Activated CD8-positive, alpha-beta memory T cell treated with anti-CD3 and anti-CD28 coated beads, Interleukin-2, amount 50 U/mL, for 1 hour (primary cell): ENCODE measurements at regions not wholly inside any gene's neighbourhood (a gene's known extent, or its start where the extent isn't known, plus 50 kb on each side); places are given as distances from the start of the nearest gene placed in this dataset.
"Not testable (repeated sequence)": the region's sequence is repeated elsewhere in the genome, so short reads cannot be mapped to it uniquely, and the experiment has no call there.

Experiments used
- DNase-seq: peaks from one replicate; pipeline ENCODE4 v3.0.0-alpha.2; 2020; ENCODE audit errors: extremely low read depth

DNA sequence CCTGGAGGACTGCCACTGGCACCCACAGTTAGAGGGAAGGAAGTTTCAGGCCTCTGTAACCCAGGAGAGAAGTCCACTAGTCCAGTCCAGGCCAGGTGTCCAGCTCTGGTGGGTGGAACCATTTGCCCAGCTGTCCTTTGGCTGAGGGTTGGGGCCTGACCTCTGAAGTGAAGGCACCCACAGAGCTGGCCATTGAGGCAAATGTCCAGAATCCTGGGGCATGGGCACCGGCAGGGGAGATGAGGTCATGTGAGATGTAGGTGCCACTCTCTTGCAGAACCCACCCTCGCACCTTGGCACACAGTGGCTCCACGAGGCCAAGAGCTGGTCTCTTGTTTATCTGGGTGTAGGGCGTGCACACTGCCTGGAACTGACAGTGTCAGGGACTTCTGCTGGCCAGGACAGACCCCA lies 162.8 kb downstream of the SMAD6 start:
- DNase-seq, result no peak

- no peak for DNase-seq
Measured at GRCh38 chr15:66865622-66866611, 163.9 kb downstream of the SMAD6 start.

GRCh38 chr15:66866656-66867055 lies 164.6 kb downstream of the SMAD6 start:
- no peak for DNase-seq

GRCh38 chr15:66868918-66869317 lies 166.9 kb downstream of the SMAD6 start:
- DNase-seq, result no peak

- DNase-seq, result no peak
Measured at GRCh38 chr15:66870880-66871388, 168.9 kb downstream of the SMAD6 start.

- no peak for DNase-seq
Measured at GRCh38 chr15:66872405-66872804, 170.4 kb downstream of the SMAD6 start.

DNA sequence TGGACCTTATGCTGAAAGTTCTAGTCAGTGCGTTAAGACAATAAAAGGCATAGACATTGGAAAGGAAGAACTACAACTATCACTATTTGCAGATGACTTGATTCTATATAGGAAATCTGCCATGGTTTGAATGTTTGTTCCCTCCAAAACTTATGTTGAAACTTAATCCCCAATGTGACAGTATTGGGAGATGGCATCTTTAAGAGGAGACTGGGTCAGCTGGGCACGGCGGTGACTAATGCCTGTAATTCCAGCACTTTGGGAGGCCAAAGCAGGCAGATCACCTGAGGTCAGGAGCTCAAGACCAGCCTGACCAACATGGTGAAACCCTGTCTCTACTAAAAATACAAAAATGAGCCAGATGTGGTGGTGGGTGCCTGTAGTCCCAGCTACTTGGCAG lies 171.3 kb downstream of the SMAD6 start:
- not testable (repeated sequence) for DNase-seq

DNA sequence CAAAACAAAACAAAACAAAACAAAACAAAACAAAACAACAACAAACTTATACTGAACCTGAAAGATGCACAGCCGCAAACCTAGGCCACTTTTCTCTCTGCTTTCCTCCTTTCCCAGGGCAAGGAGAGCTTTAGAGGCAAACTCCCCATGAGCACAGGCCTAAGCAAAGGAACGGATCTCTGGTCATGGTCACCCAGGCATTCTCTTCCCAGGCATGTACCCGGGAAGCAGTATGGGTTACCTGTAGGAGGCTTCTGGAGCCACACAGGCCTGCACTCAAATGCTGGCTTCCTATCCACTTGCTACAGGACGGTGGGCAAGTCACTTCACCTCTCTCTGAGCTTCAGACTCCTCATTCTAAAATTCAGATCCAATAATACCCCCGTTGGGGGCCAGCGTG lies 171.8 kb downstream of the SMAD6 start:
- no peak for DNase-seq

- no peak for DNase-seq
Measured at GRCh38 chr15:66875588-66876420, 173.8 kb downstream of the SMAD6 start.

GRCh38 chr15:66876421-66876730 lies 174.3 kb downstream of the SMAD6 start:
- no peak for DNase-seq

GRCh38 chr15:66876731-66877476 lies 174.9 kb downstream of the SMAD6 start:
- DNase-seq, result no peak

DNA sequence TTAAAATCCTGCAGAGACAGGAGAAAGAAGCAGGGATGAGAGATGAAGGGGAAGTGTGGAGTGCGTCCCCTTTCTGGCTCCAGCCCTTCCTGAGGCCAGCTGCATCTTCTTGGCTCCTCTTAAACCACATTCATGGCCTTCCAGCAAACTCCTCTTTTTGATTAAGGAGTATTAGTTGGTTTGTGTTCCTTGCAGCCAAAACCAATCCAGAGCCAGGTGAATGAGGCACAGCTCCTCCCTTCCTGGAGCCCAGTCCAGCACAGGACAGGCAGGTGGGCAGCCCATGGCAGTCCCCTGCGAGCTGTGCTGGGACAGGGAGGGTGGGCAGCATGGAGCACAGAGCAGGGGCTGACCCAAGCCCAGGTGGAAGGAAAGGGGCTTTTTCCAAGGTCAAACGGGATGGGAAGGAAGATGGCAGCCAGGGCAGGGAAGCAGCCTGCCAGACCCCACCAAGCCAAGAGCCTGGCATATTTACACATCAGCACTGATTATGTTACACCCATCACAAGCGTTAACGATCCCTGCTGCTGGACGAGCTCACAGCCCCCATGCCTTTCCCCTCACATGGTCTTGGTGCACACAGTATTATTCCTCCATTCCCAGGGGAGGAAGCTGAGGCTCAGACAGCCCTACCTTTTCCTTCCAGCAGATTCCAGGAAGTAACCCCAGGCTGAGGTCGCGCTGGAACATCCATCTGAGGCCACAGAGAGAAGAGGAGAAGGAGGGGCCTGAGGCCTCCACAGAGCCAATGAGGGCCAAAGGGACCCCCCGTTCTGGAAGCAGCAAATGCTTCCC lies 175.6 kb downstream of the SMAD6 start:
- DNase-seq, result no peak

- no peak for DNase-seq
Measured at GRCh38 chr15:66878761-66879160, 176.7 kb downstream of the SMAD6 start.

DNA sequence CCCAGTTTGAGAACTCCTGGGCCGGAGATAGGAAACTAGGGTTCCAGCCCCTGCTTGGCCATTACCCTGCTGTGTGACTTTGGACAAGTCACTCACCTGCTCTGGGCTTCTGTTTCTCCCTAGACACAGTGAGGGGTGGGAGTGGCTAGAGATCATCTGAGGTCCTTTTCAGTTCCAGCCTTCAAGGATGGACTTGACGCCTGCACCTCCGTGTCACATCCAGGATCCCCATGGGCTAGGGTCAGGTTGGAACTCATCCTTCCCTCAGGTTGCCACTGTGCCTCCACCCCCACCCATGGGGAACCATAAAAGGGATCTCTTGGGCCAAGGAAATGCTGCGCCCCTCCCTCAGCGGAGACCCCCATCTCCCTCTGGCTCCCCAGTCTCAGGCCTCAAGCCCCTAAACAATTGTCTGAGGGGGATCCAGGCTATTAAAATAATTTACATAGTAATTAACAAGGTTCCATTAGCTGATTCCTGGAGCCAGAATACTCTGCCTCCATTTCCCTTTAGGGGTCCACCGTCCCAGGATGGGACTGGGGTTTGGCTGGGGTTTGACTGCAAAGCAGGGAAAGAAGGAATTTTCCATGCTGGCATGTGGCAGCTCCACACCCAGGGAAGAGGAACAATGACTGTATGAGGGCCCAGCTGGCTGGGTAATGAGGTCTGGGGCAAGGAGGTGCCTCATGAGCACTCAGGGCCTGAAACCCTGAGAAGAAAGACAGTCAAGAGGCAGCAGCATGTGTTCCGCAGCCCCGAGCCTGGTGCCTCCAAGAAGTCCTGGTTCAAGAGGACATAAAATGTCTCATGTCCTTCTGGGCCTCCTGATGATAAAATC lies 177.7 kb downstream of the SMAD6 start:
- no peak for DNase-seq

DNA sequence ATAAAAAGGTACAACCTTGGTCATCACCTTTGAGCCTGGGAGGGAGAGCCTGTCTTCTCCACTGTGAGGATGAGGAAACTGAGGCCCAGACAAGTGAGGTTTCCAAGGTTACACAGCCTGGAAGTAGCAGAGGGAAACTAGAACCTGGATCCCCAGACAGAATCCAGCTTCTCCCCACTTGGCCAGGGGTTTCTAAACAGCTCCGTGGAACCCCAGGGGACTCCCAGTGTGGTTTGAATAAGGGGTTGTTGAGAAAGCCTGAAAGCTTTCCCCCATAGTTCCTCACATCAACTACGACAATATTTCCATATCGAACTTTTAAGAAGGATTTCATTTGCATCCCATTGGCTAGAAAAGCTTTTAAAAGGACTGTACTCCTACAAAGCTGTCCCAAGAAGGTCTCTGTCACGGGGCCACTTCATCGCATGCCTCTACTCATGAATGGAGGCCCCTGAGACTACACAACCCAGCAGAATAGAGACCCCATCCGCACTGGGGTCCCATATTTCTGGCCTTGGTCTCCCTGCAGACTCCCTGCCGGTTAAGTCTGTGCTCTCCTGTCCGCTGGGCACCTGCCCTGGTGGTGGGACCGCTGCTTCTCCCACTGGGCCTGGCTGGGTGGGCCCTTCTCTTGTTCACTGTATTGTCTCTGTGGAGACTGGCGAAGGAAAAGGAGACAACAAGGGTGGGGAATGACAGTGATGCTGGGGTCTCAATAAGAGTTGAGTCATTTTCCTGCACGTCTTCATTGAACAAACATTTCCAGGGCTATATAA lies 178.5 kb downstream of the SMAD6 start:
- no peak for DNase-seq

GRCh38 chr15:66881173-66881905 lies 179.3 kb downstream of the SMAD6 start:
- no peak for DNase-seq

DNA sequence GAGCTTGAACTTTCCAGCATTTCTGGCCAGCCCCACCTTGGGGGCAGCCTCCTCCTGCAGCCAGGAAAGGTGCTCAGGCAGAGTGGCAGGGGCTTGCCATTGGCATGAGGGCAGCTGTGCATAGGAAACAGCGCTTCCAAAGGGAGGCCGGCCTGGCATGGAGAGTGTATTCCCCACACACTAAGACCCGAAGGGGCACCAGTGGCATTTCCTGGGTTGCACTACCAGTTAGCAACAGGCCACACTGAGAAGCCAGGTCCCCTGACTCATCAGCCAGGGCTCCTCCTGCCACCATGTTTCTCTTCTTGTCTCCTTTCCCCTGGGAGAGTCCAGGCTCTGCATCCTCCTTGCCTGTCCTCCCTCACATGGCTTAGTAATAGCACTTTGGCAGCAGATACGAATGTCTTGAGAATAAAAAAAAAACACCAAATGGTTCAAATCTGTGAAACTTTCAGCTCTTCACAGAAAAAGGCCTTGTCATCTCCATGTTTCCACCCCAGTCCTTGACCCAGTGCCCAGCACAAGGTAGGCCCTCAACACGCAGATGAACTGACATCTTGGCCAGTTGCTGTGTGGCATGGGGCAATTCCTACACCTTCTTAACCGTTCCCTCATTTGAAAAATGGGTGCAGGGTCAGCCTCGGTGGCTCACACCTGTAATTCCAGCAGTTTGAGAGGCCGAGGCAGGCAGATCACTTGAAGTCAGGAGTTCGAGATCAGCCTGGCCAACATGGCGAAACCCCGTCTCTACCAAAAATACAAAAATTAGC lies 180.4 kb downstream of the SMAD6 start:
- no peak for DNase-seq
